Uterus (tissue), 2 donors: ENCODE measurements at regions not wholly inside any gene's neighbourhood (a gene's known extent, or its start where the extent isn't known, plus 50 kb on each side); places are given as distances from the start of the nearest gene placed in this dataset.

ENCODE experiments used
- POLR2A ChIP-seq, 2 donors: fragments of 450-650 bp; IDR thresholded peaks; one replicate each; pipeline ENCODE4 v1.6.1; 2016; ENCODE audit warnings: antibody characterized with exemption in 2 of 2, mild to moderate bottlenecking in 1 of 2, moderate library complexity in 1 of 2
- TF ChIP-seq, protein P1 (sequence below), 4 experiments: fragments of 200-600 bp in 2 of 4; fragments of 450-650 bp in 2 of 4; sonication (generic) in 2 of 4; IDR thresholded peaks; one replicate each; pipeline ENCODE4 v1.5.1; 2016 to 2019; ENCODE audit warnings: antibody characterized with exemption in 4 of 4, mild to moderate bottlenecking in 2 of 4, moderate library complexity in 1 of 4

GRCh38 chr15:38888701-38889221 is 324.1 kb upstream of the RASGRP1 start:
- TF ChIP-seq, protein P1, sequence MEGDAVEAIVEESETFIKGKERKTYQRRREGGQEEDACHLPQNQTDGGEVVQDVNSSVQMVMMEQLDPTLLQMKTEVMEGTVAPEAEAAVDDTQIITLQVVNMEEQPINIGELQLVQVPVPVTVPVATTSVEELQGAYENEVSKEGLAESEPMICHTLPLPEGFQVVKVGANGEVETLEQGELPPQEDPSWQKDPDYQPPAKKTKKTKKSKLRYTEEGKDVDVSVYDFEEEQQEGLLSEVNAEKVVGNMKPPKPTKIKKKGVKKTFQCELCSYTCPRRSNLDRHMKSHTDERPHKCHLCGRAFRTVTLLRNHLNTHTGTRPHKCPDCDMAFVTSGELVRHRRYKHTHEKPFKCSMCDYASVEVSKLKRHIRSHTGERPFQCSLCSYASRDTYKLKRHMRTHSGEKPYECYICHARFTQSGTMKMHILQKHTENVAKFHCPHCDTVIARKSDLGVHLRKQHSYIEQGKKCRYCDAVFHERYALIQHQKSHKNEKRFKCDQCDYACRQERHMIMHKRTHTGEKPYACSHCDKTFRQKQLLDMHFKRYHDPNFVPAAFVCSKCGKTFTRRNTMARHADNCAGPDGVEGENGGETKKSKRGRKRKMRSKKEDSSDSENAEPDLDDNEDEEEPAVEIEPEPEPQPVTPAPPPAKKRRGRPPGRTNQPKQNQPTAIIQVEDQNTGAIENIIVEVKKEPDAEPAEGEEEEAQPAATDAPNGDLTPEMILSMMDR (IDR thresholded peaks at IDR 0.05), result no peak
- no peak for TF ChIP-seq POLR2A (IDR thresholded peaks at IDR 0.05)
